Ishikawa (cell line): ENCODE measurements at regions not wholly inside any gene's neighbourhood (a gene's known extent, or its start where the extent isn't known, plus 50 kb on each side); places are given as distances from the start of the nearest gene placed in this dataset.

Experiments used
- CREB1 ChIP-seq: IDR thresholded peaks from 2 replicates; pipeline ENCODE4 v1.6.1; 2012; ENCODE audit warnings: low read depth
- EGR1 ChIP-seq: IDR thresholded peaks from 2 replicates; pipeline ENCODE4 v1.6.1; 2012
- EP300 ChIP-seq: IDR thresholded peaks from 2 replicates; pipeline ENCODE4 v1.6.1; 2012; ENCODE audit warnings: borderline replicate concordance
- FOXM1 ChIP-seq: IDR thresholded peaks from 2 replicates; pipeline ENCODE4 v1.6.1; 2012; ENCODE audit warnings: low read depth, borderline replicate concordance
- NFIC ChIP-seq: IDR thresholded peaks from 2 replicates; pipeline ENCODE4 v1.6.1; 2012
- RAD21 ChIP-seq: IDR thresholded peaks from 2 replicates; pipeline ENCODE4 v1.6.1; 2012; ENCODE audit warnings: low read depth
- REST ChIP-seq: IDR thresholded peaks from 2 replicates; pipeline ENCODE4 v1.6.1; 2012; ENCODE audit warnings: low read depth, mild to moderate bottlenecking
- TCF12 ChIP-seq: IDR thresholded peaks from 2 replicates; pipeline ENCODE4 v1.6.1; 2012; ENCODE audit warnings: low read depth
- TEAD4 ChIP-seq: IDR thresholded peaks from 2 replicates; pipeline ENCODE4 v1.6.1; 2012
- TF ChIP-seq, protein P1 (sequence below): IDR thresholded peaks from 2 replicates; pipeline ENCODE4 v1.6.1; 2012
- TF ChIP-seq, protein P2 (sequence below): IDR thresholded peaks from 2 replicates; pipeline ENCODE4 v1.6.1; 2012

- TF ChIP-seq FOXM1, result no peak
- no peak for TF ChIP-seq EP300
- no peak for TF ChIP-seq RAD21
- TF ChIP-seq, protein P1, sequence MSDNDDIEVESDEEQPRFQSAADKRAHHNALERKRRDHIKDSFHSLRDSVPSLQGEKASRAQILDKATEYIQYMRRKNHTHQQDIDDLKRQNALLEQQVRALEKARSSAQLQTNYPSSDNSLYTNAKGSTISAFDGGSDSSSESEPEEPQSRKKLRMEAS, result no peak
- TF ChIP-seq EGR1, result no peak
- no peak for TF ChIP-seq TCF12
- no peak for TF ChIP-seq CREB1
- TF ChIP-seq, protein P2, sequence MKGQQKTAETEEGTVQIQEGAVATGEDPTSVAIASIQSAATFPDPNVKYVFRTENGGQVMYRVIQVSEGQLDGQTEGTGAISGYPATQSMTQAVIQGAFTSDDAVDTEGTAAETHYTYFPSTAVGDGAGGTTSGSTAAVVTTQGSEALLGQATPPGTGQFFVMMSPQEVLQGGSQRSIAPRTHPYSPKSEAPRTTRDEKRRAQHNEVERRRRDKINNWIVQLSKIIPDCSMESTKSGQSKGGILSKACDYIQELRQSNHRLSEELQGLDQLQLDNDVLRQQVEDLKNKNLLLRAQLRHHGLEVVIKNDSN, result no peak
- TF ChIP-seq REST, result no peak
- TF ChIP-seq TEAD4, result no peak
- no peak for TF ChIP-seq NFIC
Observed at GRCh38 chr6:165819394-165819793, 156.4 kb upstream of the PDE10A start.
